Ascending aorta (tissue), 2 donors: ENCODE measurements at regions not wholly inside any gene's neighbourhood (a gene's known extent, or its start where the extent isn't known, plus 50 kb on each side); places are given as distances from the start of the nearest gene placed in this dataset.
"Not testable (repeated sequence)": the region's sequence is repeated elsewhere in the genome, so short reads cannot be mapped to it uniquely, and the experiment has no call there.

ENCODE experiments used
- DNase-seq, 2 donors: peaks; one replicate each; pipeline ENCODE4 v3.0.0-alpha.2; 2019; ENCODE audit warnings: low spot score in 2 of 2
- H3K27ac ChIP-seq, 2 donors: fragments of 200-600 bp; sonication (generic); one replicate each; pipeline ENCODE4 v1.5.1; 2016 to 2017; ENCODE audit warnings: mild to moderate bottlenecking in 1 of 2
- H3K27me3 ChIP-seq: fragments of 200-600 bp; sonication (generic); one replicate; pipeline ENCODE4 v1.5.1; 2017
- H3K36me3 ChIP-seq, 2 donors: fragments of 200-600 bp; sonication (generic); one replicate each; pipeline ENCODE4 v1.5.1; 2016
- H3K4me1 ChIP-seq, 2 donors: fragments of 200-600 bp; sonication (generic); one replicate each; pipeline ENCODE4 v1.5.1; 2016 to 2017; ENCODE audit warnings: mild to moderate bottlenecking in 1 of 2
- H3K4me3 ChIP-seq, 2 donors: fragments of 200-600 bp; sonication (generic); one replicate each; pipeline ENCODE4 v1.5.1; 2016 to 2017; ENCODE audit warnings: mild to moderate bottlenecking in 1 of 2
- H3K9me3 ChIP-seq, 2 donors: fragments of 200-600 bp; sonication (generic); one replicate each; pipeline ENCODE4 v1.5.1; 2016
- intact Hi-C: fragments of 100-400 bp; cut with DNase I; formaldehyde crosslinking; loops from one replicate; pipeline ENCODE4 v1.15.1; 2023
- TF ChIP-seq, protein P1 (sequence below), 3 experiments: fragments of 200-600 bp in 2 of 3; fragments of 450-650 bp in 1 of 3; sonication (generic) in 2 of 3; IDR thresholded peaks; one replicate each; pipeline ENCODE4 v1.5.1; 2016 to 2019; ENCODE audit warnings: antibody characterized with exemption in 3 of 3, mild to moderate bottlenecking in 1 of 3, moderate library complexity in 1 of 3

- H3K9me3 ChIP-seq: no peaks in the 10 kb centered on the region
- TF ChIP-seq, protein P1, sequence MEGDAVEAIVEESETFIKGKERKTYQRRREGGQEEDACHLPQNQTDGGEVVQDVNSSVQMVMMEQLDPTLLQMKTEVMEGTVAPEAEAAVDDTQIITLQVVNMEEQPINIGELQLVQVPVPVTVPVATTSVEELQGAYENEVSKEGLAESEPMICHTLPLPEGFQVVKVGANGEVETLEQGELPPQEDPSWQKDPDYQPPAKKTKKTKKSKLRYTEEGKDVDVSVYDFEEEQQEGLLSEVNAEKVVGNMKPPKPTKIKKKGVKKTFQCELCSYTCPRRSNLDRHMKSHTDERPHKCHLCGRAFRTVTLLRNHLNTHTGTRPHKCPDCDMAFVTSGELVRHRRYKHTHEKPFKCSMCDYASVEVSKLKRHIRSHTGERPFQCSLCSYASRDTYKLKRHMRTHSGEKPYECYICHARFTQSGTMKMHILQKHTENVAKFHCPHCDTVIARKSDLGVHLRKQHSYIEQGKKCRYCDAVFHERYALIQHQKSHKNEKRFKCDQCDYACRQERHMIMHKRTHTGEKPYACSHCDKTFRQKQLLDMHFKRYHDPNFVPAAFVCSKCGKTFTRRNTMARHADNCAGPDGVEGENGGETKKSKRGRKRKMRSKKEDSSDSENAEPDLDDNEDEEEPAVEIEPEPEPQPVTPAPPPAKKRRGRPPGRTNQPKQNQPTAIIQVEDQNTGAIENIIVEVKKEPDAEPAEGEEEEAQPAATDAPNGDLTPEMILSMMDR (IDR thresholded peaks at IDR 0.05): no peak
- no peak overlapping the region for H3K4me3 ChIP-seq
- no peak for DNase-seq
- no peaks in the 10 kb centered on the region for H3K4me1 ChIP-seq
- no peak overlapping the region for H3K27ac ChIP-seq
- intact Hi-C loops: no loop called here
- H3K36me3 ChIP-seq: no peaks in the 10 kb centered on the region
- no peaks in the 10 kb centered on the region for H3K27me3 ChIP-seq
Observed at GRCh38 chr9:103545260-103545659, 548.8 kb upstream of the SMC2 start.

- TF ChIP-seq, protein P1 (IDR thresholded peaks at IDR 0.05): no peak
- Histone ChIP-seq H3K4me1 (no peaks in the 10 kb centered on the region), H3K27ac (no peak overlapping the region), H3K9me3 (no peaks in the 10 kb centered on the region), H3K4me3 (no peak overlapping the region), H3K27me3 (no peaks in the 10 kb centered on the region), H3K36me3 (no peaks in the 10 kb centered on the region)
- no peak for DNase-seq
- intact Hi-C loops: no loop called here
Observed at GRCh38 chr9:103552712-103553111, 541.4 kb upstream of the SMC2 start.

DNA sequence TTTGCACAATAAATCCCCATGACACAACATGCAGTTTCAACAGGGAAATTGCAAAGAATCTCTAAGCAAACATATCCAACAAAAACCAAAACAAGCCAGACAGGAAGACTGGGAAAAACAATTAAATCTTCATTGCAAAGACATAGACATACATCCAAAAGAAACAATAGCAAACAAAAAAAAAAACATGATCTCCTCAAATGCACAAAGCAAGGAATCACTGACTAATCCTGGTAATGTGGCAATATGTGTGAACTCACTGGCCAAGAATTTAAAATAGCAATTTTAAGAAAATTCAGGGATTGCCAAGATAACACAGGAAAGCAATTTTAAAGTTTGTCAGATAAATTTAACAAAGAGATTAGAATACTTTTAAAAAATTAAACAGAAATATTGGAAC lies 520.1 kb upstream of the SMC2 start:
- intact Hi-C loops: no loop called here
- no peak overlapping the region for H3K27ac ChIP-seq
- TF ChIP-seq, protein P1 (IDR thresholded peaks at IDR 0.05): no peak
- no peak for DNase-seq
- H3K9me3 ChIP-seq: peaks cover 0 to 15% of the 10 kb centered on the region in 2 donors
- no peaks in the 10 kb centered on the region for H3K27me3 ChIP-seq
- no peak overlapping the region for H3K4me3 ChIP-seq
- H3K36me3 ChIP-seq: no peaks in the 10 kb centered on the region
- no peaks in the 10 kb centered on the region for H3K4me1 ChIP-seq

GRCh38 chr9:103586721-103587120 lies 507.4 kb upstream of the SMC2 start:
- H3K4me1 ChIP-seq: no peaks in the 10 kb centered on the region
- TF ChIP-seq, protein P1 (IDR thresholded peaks at IDR 0.05): no peak
- intact Hi-C loops: no loop called here
- no peak overlapping the region for H3K4me3 ChIP-seq
- H3K9me3 ChIP-seq: peaks cover 0 to 3% of the 10 kb centered on the region in 2 donors
- no peak for DNase-seq
- H3K36me3 ChIP-seq: no peaks in the 10 kb centered on the region
- no peak overlapping the region for H3K27ac ChIP-seq
- no peaks in the 10 kb centered on the region for H3K27me3 ChIP-seq

DNA sequence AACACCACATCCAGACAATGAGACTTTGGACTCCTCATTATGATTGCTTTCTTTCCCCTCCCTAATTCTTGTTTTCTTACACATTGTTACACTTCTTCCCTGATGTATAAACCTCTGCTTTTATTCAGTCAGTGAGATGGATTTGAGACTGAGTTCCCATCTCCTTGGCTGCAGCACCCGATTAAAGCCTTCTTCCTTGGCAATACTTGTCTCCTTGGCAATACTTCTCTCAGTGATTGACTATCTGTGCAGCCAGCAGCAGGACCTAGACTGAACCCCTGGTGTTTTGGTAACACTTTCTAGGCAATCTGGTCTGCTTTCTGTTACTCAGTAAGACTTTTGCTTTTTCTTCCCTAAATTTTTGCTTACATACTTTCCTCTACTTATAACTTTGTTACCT lies 492.8 kb upstream of the SMC2 start:
- intact Hi-C loops: no loop called here

DNA sequence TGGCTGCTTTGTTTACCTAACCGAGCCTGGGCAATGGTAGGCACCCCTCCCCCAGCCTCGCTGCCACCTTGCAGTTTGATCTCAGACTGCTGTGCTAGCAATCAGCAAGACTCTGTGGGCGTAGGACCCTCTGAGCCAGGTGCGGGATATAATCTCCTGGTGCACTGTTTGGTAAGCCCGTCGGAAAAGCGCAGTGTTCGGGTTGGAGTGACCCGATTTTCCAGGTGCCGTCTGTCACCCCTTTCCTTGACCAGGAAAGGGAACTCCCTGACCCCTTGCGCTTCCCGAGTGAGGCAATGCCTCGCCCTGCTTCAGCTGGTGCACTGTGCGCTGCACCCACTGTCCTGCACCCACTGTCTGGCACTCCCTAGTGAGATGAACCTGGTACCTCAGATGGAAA lies 482.2 kb upstream of the SMC2 start:
- H3K36me3 ChIP-seq, H3K27me3 ChIP-seq, DNase-seq, H3K27ac ChIP-seq, intact Hi-C loops, H3K4me1 ChIP-seq, H3K4me3 ChIP-seq, H3K9me3 ChIP-seq: not testable (repeated sequence)

More for the DNA sequence above, 492.8 kb upstream of the SMC2 start:
- H3K9me3 ChIP-seq: peaks cover 0 to 8% of the 10 kb centered on the region in 2 donors
- no peaks in the 10 kb centered on the region for H3K4me1 ChIP-seq
- no peak overlapping the region for H3K27ac ChIP-seq
- H3K27me3 ChIP-seq: no peaks in the 10 kb centered on the region
- H3K36me3 ChIP-seq: no peaks in the 10 kb centered on the region
- H3K4me3 ChIP-seq: no peak overlapping the region
- TF ChIP-seq, protein P1 (IDR thresholded peaks at IDR 0.05): no peak
- no peak for DNase-seq
